HG02973 (cell line): ENCODE measurements at regions not wholly inside any gene's neighbourhood (a gene's known extent, or its start where the extent isn't known, plus 50 kb on each side); places are given as distances from the start of the nearest gene placed in this dataset.

ENCODE experiments used
- ATAC-seq: cut with Tn5 transposase; IDR thresholded peaks from one replicate; pipeline ENCODE4 v1.9.1; 2021; ENCODE audit warnings: moderate library complexity; ENCODE audit not compliant: unreplicated experiment

DNA sequence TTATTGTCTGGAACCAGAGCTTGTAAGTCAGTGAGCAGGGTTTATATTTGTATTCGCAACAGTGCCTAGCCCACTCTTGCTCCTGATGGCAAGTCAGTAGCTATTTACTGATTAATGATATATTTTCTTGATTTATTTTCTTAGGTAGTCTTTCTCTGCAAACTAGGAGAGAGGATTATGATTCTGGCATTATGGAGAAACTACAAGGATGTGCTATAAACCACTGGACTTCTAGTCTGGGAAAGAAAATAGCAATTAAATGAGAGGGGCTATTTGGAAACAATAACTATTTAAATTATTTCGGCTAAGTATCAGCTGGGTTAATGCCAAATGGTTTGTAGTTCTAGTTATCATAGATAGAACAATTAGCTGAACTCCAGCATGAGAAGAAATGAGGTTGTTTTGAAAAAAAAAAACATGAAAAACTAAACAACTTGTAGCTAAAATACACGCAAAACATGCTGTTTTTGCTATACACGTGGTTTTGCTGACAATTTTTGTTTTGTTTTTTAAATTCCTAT lies 304.9 kb upstream of the TCF21 start:
- no peak for ATAC-seq

GRCh38 chr6:133584823-133585222 lies 304.1 kb upstream of the TCF21 start:
- ATAC-seq: no peak

GRCh38 chr6:133585978-133586377 lies 302.9 kb upstream of the TCF21 start:
- ATAC-seq: no peak

GRCh38 chr6:133587546-133588160 lies 301.3 kb upstream of the TCF21 start:
- ATAC-seq: no peak

DNA sequence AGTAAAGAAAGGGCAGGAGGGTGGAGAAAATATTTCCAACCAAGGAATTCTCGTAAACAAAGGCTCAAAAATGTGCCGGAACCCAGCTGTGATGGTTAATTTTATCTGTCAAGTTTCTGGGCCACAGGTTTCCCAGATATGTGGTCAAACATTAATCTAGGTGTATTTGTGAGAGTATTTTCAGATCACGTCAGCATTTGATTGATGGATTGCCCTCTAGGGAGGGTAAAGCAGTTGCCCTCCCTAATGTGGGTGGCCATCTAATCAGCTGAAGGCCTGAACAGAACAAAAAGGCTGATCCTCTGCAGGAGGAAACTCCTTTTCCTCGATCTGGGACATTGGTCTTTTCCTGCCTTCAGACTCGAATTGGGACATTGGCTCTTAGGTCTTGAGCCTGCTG lies 298.7 kb upstream of the TCF21 start:
- no peak for ATAC-seq

DNA sequence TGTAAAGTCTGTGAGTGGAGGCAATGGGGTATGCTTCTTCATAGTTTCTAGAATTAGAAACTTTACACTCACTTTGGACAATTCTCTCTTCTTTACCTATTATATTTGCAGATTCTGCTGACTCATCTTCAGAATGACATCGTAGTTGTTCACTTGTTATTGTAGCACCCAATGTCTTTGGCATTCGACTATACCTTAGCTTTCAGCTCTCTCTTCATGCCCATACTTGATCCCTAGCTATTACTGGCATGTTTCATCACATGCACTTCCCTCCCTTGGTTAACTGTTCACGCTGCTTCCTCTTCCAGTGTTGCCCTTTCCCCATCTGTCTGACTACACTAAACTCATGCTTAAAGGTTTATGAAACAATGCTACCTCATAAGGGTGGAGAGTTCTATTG lies 298.1 kb upstream of the TCF21 start:
- no peak for ATAC-seq

- no peak for ATAC-seq
Measured at GRCh38 chr6:133591275-133591674, 297.6 kb upstream of the TCF21 start.

DNA sequence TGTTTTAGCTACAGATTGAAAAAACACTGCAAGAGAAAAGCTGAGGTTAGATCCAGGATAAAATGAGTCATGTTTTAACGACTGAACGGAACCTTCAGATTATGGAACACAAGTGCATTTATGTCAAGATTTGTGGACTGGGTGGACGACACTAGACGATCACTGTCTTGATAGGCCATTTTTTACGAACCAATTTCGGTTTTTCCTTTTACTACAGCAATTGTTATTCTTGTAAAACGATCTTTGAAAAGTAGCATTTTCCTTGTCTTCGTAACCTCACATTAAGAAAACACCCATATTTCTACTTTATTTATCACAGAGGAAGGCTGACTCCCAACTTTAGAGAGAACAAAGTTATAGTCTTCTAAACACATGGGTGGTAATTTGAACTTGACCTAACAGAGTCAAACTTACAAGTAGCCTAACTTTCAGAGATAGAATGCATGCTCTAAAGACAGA lies 294.2 kb upstream of the TCF21 start:
- ATAC-seq: no peak

DNA sequence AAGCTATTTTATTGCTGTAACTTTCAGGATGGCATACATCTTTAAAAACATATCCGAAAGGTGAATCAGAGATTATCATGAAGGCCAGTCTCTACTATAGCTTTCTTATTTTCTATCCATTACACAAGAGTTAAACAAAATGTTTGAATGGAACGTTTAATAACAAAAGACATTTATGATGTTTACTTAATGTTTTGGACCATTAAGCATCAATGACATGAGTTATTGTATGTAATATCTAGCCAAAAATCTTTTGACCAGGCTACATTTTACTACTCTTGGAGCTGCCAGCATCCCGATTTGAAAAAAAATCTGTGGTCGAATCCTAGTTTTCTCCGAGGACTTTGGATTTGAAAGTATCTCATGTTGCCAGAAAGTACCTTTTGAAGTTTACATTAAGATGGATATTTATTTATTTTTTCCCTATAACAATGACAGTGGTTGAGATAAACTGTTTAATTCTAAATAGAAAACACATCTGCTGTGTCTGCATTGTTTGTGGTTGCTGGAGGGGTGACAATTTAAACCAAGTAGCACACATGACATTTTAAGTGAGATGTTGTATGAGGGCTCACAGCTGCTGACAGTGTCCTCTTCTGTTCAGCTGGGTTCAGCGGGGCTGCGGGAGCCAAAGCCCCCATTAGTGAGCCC lies 293.7 kb upstream of the TCF21 start:
- ATAC-seq: no peak

DNA sequence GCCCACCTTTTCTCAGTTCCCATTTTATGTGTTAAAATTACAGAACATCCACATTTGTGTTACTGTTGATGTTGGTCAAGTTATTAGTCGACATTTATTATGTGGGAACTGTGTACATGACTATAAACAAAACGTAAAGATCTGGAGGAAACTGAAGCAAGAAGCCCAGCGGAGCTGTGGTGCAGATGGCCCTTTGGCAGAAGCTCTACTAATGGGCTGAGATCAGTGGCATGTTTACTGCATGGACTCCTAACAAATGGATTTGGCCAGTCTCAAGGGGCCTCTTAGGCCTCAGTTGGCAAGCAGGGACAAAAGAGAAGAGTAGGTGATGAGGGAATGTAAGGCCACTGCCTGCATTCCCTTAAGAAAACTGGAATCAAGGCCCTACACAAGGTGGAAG lies 282.1 kb upstream of the TCF21 start:
- ATAC-seq: no peak

GRCh38 chr6:133608620-133609019 lies 280.3 kb upstream of the TCF21 start:
- ATAC-seq: no peak

DNA sequence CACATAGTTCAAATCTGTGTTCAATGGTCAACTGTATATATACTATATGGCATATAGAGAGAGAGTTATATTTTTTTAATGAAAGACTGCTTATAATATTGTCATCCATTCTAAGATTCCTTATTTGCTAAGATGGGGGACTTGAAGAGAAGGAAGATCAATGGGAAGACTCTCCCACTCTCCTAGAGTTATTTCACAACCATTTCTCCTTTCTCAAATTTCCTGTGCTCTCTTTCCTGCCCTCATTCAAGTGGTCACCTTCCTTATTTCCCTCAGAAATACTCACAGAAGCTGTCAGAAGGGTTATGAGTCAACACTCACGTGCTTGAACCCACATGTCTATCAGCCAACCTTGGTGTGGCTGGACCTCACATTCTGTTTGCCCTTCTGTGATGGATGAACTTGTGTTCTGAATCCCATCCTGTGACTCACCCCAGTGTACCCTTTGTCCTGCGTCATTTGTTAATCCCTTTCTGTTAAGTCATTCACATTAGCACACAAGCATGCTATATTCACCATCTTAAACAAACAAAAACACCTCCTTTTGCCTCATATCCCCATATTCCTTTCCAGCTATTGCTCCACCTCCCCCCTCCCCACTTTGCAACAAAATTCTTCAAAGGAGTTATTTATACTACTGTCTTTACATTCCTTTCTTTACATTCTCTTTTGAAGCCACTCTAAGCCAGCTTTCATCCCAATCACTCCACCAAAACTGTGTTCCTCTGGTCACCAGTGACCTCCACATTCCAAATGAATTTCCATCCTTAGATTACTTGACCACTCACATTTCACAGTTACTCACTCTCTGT lies 279.3 kb upstream of the TCF21 start:
- ATAC-seq: no peak

GRCh38 chr6:133610227-133610840 lies 278.6 kb upstream of the TCF21 start:
- ATAC-seq: no peak

GRCh38 chr6:133610971-133611370 lies 277.9 kb upstream of the TCF21 start:
- ATAC-seq: no peak

DNA sequence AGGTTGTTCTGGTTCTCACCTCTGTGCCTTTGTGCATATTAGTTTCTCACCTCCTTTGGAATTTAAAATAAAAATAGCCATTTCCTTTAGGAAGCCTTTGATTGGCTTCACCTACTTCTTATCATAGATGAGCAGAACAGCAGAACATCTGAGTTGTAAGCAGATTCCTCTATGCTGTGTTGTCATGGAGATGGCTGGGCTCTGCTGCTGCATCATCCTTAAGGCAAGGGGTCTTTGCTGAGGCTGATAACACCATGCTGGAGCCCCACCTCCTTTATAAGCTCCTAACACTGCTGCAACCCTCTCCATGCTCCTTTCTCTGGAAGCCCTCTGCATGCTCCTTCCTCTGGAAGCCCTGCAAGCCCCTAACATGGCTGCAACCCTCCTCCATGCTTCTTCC lies 276.5 kb upstream of the TCF21 start:
- ATAC-seq: no peak

- ATAC-seq: no peak
Measured at GRCh38 chr6:133613211-133613610, 275.7 kb upstream of the TCF21 start.

- no peak for ATAC-seq
Measured at GRCh38 chr6:133621751-133622150, 267.2 kb upstream of the TCF21 start.

GRCh38 chr6:133623065-133623464 lies 265.8 kb upstream of the TCF21 start:
- ATAC-seq: no peak

DNA sequence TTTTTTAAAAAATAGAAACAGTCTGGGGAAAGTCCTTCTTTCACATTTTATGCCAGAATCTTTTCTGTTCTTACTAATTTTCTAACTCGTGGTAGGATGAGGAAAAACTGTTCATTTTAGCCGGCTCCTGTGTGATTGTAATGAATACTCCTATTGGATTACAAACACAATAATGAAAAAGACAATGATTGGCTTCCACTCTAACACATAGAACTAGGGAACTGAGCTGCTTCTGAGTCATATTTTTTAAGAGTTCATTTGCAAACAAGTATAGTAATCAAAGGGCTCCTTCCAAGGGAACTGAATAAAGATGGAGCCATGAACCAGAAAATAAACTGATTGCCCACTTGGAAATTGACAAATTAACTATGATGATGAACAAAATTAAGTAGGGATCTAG lies 265.3 kb upstream of the TCF21 start:
- ATAC-seq: no peak

DNA sequence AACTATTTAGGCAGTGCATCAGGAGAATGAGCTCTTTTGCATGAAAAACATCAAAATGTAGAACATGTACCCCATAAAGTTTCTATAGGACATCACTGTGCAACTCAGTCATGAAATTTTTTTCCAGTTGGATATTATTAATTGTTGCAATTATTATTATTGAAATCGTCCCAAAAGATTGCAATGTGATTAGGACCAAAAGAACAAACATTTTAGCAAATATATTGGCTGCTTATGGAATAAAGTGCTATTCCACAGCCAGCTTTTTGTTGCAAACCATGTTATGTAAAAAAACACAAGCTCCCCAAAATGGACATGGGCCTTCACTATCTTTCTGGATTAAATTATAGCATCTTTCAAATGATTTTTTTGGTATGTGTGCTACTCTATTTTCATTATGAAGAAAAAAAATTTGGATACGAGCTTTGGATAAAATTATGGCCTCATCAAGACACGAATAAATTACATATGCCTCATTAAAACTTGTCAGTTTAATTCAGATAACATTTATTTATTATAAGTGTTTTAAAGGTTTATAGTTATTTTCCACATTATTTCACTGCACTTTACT lies 262.7 kb upstream of the TCF21 start:
- no peak for ATAC-seq

DNA sequence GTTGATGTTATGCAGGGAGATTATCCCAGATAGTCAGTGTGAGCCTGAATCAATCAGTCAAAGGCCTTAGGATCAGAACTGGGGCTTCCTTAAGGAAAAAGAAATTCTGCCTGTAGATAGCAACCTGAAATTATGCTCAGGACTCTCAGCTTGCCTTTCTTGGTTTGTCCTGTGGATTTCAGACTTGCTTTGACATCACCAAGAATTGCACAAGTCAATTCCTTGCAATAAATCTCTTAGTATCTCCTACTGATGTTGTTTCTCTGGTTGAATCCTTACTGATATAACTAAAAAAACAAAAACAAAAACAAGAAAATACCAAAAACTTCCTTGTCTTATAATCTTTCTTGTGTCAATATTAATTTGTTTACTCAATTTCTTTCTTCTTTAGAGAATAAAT lies 258.9 kb upstream of the TCF21 start:
- no peak for ATAC-seq
